A549 (cell line): ENCODE measurements at regions not wholly inside any gene's neighbourhood (a gene's known extent, or its start where the extent isn't known, plus 50 kb on each side); places are given as distances from the start of the nearest gene placed in this dataset.

Source experiments
- CHD4 ChIP-seq: fragments of 200-600 bp; sonication (generic); IDR thresholded peaks from 2 replicates; pipeline ENCODE4 v1.6.1; 2016; ENCODE audit warnings: antibody characterized with exemption, mild to moderate bottlenecking, borderline replicate concordance
- CTCF ChIP-seq: fragments of >200 bp; sonication (Bioruptor Twin); formaldehyde crosslinking; IDR thresholded peaks from 3 replicates; pipeline ENCODE4 v1.5.1; 2016
- HDAC2 ChIP-seq: fragments of 200-600 bp; sonication (generic); IDR thresholded peaks from 2 replicates; pipeline ENCODE4 v1.6.1; 2016
- POLR2AphosphoS2 ChIP-seq: conservative IDR thresholded peaks from 2 replicates; pipeline ENCODE4 v1.6.1; 2012; ENCODE audit warnings: low read length, improper control_type of control experiment, inconsistent platforms
- RFX5 ChIP-seq: fragments of 450-650 bp; IDR thresholded peaks from 2 replicates; pipeline ENCODE4 v1.7.1; 2014; ENCODE audit warnings: antibody characterized with exemption, mild to moderate bottlenecking, moderate library complexity

GRCh38 chr1:81220614-81221071 is 580.1 kb upstream of the ADGRL2 start:
- no peak for TF ChIP-seq CHD4
- TF ChIP-seq RFX5 = no peak
- no peak for TF ChIP-seq CTCF
- no peak for TF ChIP-seq POLR2AphosphoS2
- TF ChIP-seq HDAC2 = no peak
